ENCODE measurements at regions not wholly inside any gene's neighbourhood (a gene's known extent, or its start where the extent isn't known, plus 50 kb on each side); places are given as distances from the start of the nearest gene placed in this dataset.

- DNase-seq (ENCODE audit: low read depth, low spot score), result no peak
Measured at GRCh38 chr2:238786792-238787490, 60.9 kb upstream of the TWIST2 start.

GRCh38 chr2:238787501-238787900 is 60.4 kb upstream of the TWIST2 start:
- DNase-seq (ENCODE audit: low read depth, low spot score), result no peak

GRCh38 chr2:238789317-238789806 is 58.5 kb upstream of the TWIST2 start:
- no peak for DNase-seq (ENCODE audit: low read depth, low spot score)

GRCh38 chr2:238790126-238790832 is 57.6 kb upstream of the TWIST2 start:
- no peak for DNase-seq (ENCODE audit: low read depth, low spot score)

- DNase-seq (ENCODE audit: low read depth, low spot score), result no peak
Measured at GRCh38 chr2:238790833-238791230, 57.1 kb upstream of the TWIST2 start.

- no peak for DNase-seq (ENCODE audit: low read depth, low spot score)
Measured at GRCh38 chr2:238791354-238791753, 56.5 kb upstream of the TWIST2 start.

GRCh38 chr2:238793306-238793705 is 54.6 kb upstream of the TWIST2 start:
- no peak for DNase-seq (ENCODE audit: low read depth, low spot score)

GRCh38 chr2:238793801-238794449 is 54.0 kb upstream of the TWIST2 start:
- DNase-seq (ENCODE audit: low read depth, low spot score), result no peak

GRCh38 chr2:238796223-238796885 is 51.5 kb upstream of the TWIST2 start:
- DNase-seq (ENCODE audit: low read depth, low spot score), result no peak

- no peak for DNase-seq (ENCODE audit: low read depth, low spot score)
Measured at GRCh38 chr2:238797537-238797936, 50.3 kb upstream of the TWIST2 start.

Data from smooth muscle cell of the brain vasculature (primary cell).